DLD1 (cell line): ENCODE measurements at regions not wholly inside any gene's neighbourhood (a gene's known extent, or its start where the extent isn't known, plus 50 kb on each side); places are given as distances from the start of the nearest gene placed in this dataset.
"Not testable (repeated sequence)": the region's sequence is repeated elsewhere in the genome, so short reads cannot be mapped to it uniquely, and the experiment has no call there.

Experiments
- in situ Hi-C: cut with HindIII; loops from 2 replicates; pipeline ENCODE4 v1.10.0; 2017; ENCODE audit warnings: low sequenced_read_pairs

- in situ Hi-C loops, result no loop called here
Measured at GRCh38 chr2:21331625-21332370, 208.0 kb downstream of the TDRD15 start.

GRCh38 chr2:21332993-21333625 lies 209.3 kb downstream of the TDRD15 start:
- in situ Hi-C loops, result no loop called here

- in situ Hi-C loops, result no loop called here
Measured at GRCh38 chr2:21333684-21334083, 209.9 kb downstream of the TDRD15 start.

GRCh38 chr2:21346984-21347383 lies 223.2 kb downstream of the TDRD15 start:
- in situ Hi-C loops, result no loop called here

GRCh38 chr2:21353879-21354679 lies 230.3 kb downstream of the TDRD15 start:
- in situ Hi-C loops, result no loop called here

- in situ Hi-C loops, result no loop called here
Measured at GRCh38 chr2:21356086-21356856, 232.5 kb downstream of the TDRD15 start.

- in situ Hi-C loops, result no loop called here
Measured at GRCh38 chr2:21356857-21357255, 233.1 kb downstream of the TDRD15 start.

- in situ Hi-C loops, result no loop called here
Measured at GRCh38 chr2:21358976-21359375, 235.2 kb downstream of the TDRD15 start.

GRCh38 chr2:21361384-21361783 lies 237.6 kb downstream of the TDRD15 start:
- in situ Hi-C loops, result no loop called here

- in situ Hi-C loops, result no loop called here
Measured at GRCh38 chr2:21361957-21362486, 238.3 kb downstream of the TDRD15 start.

GRCh38 chr2:21363364-21363763 lies 239.6 kb downstream of the TDRD15 start:
- in situ Hi-C loops, result no loop called here

GRCh38 chr2:21367421-21367820 lies 243.7 kb downstream of the TDRD15 start:
- in situ Hi-C loops, result no loop called here

GRCh38 chr2:21369787-21370186 lies 246.0 kb downstream of the TDRD15 start:
- in situ Hi-C loops, result no loop called here

- in situ Hi-C loops, result no loop called here
Measured at GRCh38 chr2:21371499-21372003, 247.8 kb downstream of the TDRD15 start.

GRCh38 chr2:21372654-21373053 lies 248.9 kb downstream of the TDRD15 start:
- in situ Hi-C loops, result no loop called here

GRCh38 chr2:21376864-21377263 lies 253.1 kb downstream of the TDRD15 start:
- in situ Hi-C loops, result no loop called here

GRCh38 chr2:21379140-21379539 lies 255.4 kb downstream of the TDRD15 start:
- in situ Hi-C loops, result no loop called here

GRCh38 chr2:21379668-21380067 lies 255.9 kb downstream of the TDRD15 start:
- in situ Hi-C loops, result not testable (repeated sequence)

- in situ Hi-C loops, result no loop called here
Measured at GRCh38 chr2:21381421-21381820, 257.7 kb downstream of the TDRD15 start.

GRCh38 chr2:21382701-21383520 lies 259.1 kb downstream of the TDRD15 start:
- in situ Hi-C loops, result no loop called here
